ENCODE measurements at regions not wholly inside any gene's neighbourhood (a gene's known extent, or its start where the extent isn't known, plus 50 kb on each side); places are given as distances from the start of the nearest gene placed in this dataset.

DNA sequence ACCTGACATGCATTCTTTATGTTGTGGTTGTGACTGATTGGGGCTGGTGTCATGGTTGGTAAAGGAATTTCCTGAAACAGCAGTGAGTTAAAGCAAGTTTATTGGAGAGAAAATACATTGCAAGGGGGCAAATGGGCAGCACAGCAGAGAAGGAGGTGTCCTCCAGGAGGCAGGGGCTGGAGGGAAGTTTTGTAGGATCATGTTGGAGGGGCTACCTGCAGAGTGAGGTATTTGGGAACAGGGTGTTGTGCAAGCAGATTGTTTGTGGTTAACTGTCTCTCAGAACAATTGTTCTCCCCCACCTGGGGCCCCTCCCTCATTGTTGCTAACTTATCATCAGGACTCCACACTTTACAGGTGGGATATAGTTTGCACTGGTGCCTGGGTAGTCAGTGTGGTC, 196.0 kb downstream of the NSUN3 start:
- no peak for DNase-seq (ENCODE audit: low spot score)

DNA sequence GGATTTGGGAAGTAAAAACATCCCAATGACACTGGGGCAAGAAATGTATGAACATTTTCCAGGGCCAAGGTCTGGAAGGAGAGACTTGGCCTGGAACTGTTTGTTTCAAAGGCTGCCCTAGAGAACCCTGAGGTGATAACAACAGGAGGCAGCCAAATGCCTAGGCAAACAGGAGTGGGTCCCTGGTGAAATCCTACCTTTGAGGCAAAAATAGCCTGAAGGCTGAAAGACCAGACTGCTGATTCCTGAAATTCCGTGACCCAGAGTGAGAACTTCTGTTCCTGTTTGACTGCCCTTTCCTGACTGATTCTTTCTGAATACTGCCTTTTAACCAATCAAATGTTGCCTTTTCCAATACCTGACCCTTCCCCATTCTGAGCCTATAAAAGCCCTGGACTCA, 196.4 kb downstream of the NSUN3 start:
- DNase-seq (ENCODE audit: low spot score), result no peak

DNA sequence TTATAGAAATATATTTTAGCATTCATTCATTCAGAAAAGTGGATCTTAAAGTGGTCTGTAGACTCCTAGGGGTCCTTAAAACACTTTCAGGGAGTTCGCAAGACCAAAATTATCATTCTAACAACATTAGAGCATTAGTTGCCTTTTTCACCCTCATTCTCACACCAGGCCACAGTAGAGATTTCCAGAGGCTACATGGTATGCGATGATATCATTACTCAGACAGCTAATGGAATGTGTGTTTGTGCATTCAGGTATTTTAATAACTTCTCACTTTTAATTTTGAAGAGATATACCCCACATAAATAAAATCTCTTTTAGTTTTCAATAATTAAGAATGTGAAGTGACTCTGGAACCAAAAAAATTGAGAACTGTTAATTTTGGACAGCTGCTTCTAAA, 206.9 kb downstream of the NSUN3 start:
- DNase-seq (ENCODE audit: low spot score), result no peak

DNA sequence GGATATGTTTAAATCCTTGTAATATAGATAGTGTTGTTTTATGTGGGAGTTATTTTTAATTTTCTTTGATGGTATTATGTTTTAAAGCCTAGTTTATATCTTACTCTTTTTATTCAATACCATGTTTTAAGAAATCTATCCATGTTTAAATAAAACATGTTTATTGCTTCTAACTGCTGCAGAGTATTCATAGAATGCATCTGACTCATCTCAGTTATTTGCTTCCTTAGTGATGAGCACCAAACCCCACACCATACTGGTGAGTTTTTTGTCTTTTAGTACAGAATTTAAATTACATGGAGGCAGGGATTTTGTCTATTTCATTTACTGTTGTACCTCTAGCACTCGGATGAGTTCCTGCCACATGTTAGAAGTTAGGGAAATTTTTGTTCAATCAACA, 209.2 kb downstream of the NSUN3 start:
- no peak for DNase-seq (ENCODE audit: low spot score)

DNA sequence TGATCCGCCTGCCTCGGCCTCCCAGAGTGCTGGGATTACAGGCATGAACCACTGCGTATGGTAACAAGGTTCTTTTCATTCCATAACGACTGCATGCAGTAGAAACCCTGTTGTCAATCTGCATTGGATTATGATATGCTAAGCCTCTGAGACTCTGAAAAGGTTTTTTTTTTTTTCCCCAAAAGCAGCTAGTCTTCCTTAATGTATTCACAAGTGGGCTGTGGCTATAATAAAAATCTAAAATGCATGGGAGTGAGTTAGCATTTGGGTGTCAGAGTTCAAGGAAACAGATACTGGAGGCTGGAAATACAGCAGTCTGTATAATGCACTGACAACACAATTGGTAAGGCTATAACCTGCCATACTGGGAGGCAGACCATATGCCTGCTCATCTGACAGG, 218.1 kb downstream of the NSUN3 start:
- DNase-seq (ENCODE audit: low spot score), result no peak

DNA sequence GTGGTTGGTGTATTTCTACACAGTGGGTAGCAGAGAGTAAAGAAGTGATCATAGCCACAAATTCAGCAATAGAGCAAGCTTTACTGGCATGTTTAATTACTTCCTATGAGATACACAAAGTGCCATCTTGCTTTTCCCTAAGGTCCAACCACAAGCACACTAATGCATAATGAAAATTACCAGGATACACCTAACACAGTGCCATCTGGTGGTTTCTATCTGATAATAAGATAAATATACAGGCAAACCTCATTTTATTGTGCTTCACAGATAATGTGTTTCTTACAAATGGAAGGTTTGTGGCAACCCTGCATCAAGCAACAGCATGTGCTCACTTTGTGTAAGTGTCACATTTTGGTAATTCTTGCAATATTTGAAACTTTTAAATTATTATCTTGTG, 223.0 kb downstream of the NSUN3 start:
- peak; percentile 63 for DNase-seq (ENCODE audit: low spot score)

DNA sequence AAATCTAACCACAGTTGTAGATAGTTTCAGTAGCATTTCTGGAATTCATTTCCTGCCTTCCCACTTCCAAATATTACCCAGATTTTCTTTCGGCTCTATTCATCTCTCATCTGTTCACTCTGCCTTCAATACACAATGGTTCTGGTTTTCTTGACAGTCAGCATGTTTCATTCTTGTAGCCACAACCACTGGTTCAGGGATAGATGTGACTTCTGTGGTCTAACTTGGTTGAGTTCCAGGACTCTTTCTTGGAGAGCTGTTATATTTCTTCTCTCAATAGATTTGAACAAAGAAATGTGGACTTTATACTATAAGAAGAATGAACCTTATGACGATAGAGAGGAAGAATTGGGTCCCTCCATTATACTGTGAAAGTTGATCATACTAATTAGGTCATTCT, 228.8 kb downstream of the NSUN3 start:
- DNase-seq (ENCODE audit: low spot score), result no peak

DNA sequence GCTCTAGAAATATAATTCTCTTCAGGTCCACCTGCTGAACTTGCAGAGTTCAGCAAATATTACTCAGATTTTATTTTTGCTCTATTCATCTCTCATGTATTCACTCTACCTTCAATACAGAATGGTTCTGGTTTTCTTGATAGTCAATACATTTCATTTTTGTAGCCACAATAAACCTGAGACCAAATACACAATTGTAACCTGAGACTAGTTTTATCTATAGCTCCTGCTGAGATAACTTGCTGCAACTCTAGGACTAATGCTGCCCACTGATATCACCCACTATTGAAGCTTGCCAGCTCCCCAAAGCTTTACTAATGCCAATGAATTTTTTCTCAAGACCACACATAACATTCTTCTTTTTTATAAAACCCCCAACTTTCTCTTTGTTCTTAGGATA, 229.3 kb downstream of the NSUN3 start:
- DNase-seq (ENCODE audit: low spot score), result no peak

DNA sequence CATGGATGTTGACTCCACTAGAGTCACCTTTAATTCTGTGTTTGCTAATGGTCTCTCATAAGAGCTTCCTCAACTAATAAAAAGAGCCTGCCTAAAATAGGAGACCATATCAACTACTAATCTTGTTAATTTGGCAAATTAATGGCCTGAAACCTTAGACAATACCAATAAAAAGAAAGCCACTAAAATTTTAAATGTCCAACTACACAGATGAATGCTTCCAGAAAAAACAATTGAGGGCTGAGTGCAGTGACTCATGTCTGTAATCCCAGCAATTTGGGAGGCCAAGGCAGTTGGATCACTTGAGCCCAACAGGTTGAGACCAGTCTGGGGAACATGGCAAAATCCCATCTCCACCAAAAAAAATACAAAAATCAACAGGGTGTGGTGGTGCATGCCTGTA, 230.9 kb downstream of the NSUN3 start:
- DNase-seq (ENCODE audit: low spot score), result no peak

DNA sequence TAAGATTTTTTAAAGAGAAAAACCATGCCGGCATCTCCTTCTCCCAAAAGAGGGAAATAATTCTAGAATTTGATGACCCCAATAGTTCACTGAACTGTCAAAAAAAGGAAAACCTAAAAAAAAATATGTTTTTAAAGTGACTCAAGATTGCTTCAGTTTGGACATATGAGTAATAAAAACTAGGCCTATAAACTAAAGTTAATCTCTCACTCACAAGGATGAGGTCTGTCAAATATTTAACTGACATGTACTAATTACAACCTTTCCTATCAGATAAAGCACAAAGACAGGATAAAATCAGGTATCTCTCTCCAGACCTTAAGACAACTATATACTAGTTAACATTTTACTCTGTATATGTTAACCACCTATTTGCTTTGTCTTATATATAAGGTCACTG, 231.9 kb downstream of the NSUN3 start:
- DNase-seq (ENCODE audit: low spot score), result no peak

DNA sequence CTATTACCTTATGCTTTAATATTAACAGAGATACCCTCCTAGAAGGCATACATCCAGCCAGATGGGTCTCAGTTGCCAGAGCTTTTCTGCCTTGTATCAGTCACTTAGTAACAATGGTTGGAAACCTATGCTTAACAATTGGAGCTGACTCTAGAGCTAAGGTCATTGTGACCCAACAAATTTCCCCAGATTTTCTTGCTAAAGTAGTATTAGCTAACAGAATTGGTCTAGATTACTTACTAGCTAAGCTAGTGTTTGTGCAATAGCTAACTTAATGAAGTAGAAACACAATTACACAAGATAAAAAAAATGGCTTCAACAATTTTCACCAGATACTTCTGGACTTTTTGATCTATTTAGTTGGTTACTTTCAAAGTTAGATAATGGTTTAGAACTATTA, 236.9 kb downstream of the NSUN3 start:
- DNase-seq (ENCODE audit: low spot score), result no peak

DNA sequence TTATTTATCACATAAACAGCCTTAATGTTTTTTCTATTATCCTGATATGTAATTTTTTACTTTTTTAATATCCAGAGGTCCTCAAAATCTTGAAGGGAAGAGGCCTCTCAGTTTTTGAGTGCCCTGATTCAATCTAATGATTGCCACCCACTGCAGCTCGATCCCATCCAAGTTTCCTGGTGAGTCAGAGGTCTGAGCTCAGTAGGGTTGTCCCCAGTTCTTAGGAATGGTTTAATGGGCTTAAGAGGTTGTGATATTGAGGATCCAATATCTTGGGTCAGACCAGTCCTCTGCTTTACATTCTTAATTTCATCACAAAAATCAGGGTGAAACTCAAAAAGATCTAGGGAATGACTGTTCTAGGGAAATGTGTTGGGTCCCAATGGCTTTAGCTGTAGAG, 238.5 kb downstream of the NSUN3 start:
- DNase-seq (ENCODE audit: low spot score), result no peak

DNA sequence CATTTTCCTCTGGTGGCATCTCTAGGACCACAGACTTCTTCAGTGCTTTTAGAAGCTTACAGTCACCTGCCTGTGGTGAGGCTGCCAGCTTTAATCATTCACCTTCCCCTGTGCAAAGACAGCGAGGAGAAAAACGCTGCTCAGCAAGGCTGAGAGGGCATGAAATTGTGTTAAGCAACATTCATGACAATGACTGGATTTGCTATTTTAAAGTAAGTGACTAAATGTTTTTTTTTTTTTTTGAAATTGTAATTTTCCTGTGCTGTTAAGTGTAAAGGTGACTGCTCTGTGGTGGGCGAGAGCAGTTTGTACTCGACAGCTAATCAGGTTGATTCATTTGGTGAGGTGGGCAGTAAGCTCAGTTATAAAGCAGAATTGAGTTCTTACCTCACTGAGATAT, 240.4 kb downstream of the NSUN3 start:
- no peak for DNase-seq (ENCODE audit: low spot score)

DNA sequence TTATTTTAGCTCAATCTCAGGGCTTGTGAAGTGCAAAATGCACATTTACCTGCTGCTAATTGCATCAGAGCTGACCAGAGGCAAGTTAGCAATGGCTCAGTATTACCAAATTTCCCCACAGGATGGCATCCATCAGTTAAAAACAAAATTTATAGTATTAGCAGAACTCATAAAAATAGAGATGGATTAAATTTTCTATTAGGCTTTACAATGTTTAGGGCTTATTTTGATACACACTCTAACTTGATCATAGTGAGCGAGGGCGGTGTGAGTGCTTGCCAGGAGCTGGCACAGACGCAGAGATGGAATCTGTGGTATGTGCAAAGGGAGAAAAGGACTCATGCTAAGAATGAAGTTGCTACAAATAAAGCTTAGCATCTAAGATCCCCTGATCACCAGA, 241.0 kb downstream of the NSUN3 start:
- peak; percentile 40 for DNase-seq (ENCODE audit: low spot score)

DNA sequence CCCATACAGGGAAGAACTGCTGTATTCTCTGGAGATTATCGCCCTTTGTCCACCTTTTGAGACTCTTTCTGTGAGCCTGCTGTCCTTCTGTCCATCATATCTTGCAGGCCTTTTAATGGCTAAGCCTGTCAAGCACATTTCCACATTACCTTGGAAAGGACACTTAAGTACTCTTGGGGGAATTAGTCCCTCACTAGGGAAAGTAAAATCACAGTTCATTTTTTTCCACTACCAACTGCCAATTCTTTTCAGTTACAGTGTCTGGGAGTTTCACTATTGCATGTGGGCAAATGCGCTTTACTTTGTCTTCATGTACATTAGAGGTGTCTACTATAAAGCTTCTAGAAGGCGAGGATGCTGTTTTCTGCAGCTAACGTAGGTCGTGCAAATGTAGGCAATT, 242.1 kb downstream of the NSUN3 start:
- DNase-seq (ENCODE audit: low spot score), result no peak

DNA sequence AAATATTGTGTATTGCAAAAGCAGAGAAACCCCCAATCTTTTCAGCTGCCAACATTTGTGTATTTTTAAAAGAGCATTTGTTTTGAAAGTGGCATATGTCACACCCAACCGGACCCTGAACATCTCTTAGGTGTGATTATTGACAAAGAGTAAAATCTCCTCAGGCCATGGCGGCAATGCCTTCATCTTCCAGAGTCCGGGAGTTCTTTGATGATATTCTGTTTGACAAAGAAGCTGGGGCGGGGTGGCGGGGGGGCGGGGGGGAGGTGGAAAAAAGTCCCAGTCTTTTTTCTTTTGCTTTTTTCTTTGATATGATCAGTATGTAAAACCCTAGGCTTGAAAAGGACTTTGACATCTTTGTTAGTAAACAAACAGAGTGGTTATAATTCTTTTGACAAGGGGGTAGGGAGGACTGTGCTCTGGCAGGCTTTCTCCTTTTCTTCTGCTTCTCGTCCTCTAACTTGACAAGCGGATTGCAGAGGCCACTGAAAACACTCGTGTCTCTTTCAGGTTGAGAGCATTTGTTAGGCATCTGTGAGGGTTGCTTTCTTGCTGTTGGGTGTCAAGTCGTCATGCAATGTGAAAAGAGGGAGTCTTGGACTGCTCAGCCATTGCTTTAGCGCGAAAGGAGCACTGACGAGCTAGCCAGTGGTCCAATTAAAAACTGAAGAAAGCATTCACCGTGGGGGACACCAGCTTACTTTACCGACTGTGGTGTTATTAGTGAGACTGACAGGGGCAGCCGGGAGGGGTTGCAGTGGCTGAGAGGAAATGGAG, 243.2 kb downstream of the NSUN3 start:
- DNase-seq (ENCODE audit: low spot score), result no peak

DNA sequence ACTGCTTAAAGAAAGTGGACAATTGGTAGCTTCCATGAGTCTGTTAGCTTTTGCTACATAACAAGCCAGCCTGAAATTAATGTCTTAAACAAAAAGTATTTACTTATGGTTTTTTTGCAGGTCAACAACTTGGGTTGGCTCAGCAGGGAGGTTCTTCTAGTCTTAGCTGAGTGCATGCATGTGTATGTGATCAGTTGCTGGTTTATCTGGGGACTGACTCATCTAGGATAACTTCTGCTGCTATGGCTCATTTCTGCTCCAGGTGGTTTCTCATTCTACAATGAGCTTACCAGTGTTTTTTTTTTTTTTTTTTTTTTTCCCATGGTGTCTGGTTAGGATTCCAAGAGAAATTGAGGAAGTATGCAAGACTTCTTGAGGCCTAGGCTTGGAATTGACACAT, 244.7 kb downstream of the NSUN3 start:
- DNase-seq (ENCODE audit: low spot score), result no peak

DNA sequence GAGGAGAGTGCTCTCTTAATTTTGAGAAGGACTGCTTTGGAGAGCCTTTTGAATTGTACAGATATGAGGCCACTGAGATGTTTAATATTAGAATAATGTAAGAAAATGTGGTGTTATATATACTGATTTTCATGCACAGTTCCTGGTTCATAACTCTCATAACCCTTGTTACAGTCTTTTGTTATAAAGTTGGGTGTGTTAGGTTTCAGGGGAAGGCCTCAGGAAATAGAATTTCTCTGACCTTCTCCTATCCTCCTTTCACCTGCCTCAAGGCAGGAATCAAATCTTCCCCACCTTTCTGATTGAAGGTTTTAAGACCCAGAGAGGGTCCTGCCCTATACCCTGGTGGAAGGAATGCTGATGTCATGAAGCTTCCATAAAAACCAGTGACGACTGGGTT, 245.9 kb downstream of the NSUN3 start:
- DNase-seq (ENCODE audit: low spot score), result no peak

DNA sequence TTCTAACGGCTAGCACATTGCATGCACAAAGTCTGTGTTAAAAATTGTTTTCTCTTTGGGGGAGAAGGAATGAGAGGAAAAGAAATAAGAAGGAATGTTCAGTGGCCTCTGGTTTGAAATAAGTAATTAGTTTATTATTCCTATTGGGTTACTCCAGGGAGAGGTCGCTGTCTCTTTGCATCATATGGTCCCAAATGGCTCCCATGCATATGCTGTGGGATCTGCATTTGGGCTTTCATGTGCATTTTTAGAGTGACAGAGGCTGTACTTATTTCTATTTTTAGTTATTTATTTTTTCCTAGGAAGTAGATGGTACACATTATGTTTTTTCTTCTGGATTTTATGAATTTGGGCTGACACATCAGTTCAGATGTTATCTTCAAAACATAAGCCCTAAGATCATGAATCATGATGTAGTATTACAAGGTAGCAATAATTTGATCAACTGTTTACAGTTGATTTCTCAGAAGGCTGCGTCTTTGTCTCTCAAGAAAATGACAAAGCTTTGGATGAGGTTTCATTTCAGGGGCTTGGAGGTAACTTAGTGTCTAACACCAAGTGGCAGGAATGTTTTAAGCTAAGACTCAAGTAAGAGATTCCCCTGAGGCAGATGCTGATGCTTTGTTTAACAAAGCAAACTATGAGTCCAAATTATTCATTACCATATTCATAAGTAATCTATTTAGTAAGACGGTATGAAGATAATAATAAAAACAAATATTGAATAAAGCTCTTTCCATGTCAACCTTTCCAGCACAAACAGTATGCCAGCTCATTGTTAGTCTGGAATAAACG, 247.7 kb downstream of the NSUN3 start:
- DNase-seq (ENCODE audit: low spot score), result no peak

DNA sequence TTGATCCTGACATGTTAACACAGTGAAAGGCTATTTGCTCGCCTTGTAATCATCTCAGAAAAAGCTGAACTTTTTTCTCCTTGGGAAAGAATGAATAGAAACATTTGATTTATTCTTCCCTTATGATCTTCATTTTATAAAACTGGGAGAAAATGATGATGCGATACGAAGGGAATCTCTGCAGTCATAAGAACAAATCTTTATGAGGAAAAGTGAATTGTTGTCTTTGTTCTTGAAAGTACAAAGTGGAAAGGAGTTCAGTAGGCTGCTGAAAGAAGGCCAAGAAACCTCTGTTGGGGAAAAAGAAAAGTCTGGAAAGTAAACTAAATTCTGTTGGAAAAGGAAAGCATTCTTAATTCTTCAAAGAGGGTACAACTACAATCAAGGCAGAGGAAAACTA, 248.8 kb downstream of the NSUN3 start:
- no peak for DNase-seq (ENCODE audit: low spot score)

DNA sequence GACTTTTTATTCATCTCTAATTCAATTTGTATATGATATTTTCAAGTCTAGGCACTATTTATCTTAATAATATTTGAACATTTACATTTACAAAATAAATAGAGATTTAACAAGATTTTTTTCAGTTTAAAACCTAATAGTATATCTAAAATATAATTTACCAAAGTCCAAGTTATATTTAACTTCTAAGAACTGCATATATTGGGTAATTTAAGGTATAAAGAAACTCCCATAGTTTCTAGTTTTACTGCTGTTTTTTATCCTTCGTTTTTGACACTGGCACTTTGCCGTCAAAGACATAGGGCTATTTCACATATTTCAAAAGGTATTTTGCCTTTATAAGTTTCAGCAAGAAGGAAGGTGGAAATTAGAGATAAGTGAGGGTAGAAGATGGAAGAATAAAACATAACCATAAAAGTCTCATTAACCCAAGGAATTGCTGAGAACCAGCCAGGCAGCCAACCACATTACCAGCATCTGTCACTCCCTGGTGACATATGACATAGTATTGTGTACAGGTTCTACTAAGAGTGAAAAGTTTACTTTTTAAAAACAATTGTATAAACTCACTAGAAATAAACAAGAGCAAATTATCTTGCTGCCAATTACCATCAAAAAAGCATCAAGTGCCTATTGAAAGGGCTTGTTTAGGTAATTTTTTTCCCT, 251.5 kb downstream of the NSUN3 start:
- DNase-seq (ENCODE audit: low spot score), result no peak

DNA sequence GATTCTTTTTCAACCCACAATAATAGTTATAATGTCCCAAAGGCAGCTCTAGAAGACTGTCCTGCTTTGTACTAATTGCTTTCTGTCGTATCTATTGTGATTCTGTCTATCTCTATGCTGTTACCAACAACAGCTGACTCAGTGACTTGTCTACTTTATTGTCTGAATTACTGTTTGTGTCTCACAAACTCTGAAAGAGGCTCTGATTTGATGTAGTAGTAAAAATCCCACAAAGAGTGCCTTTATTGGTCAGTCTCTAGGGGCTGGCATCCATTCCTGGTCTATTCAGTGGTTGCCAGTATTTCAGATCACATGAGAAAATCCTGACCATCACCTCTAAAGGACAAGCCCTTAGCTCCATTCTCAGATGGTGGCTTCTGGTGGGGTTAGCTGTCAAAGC, 254.2 kb downstream of the NSUN3 start:
- DNase-seq (ENCODE audit: low spot score), result no peak

DNA sequence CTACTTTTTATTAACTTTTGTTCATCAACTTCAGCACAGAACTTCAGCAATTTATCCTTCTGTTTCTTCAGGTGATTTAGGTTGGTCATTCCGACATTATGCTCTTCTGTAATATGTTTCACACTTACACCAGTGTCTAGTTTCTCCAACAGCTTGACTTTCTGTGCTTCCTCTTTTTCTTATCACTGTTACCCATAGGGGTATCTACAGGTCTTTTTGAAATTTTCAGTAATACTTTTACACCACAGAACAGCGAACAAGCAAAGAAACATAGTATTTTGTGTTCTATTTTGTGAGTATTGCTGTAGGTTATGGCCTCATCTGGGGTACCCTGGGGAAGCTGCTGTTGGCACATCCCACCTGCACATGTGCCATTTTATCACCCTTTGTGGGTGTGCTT, 260.7 kb downstream of the NSUN3 start:
- no peak for DNase-seq (ENCODE audit: low spot score)
